Spinal cord (tissue), 9 donors: ENCODE measurements at regions not wholly inside any gene's neighbourhood (a gene's known extent, or its start where the extent isn't known, plus 50 kb on each side); places are given as distances from the start of the nearest gene placed in this dataset.

Source experiments
- DNase-seq, 6 donors: peaks; one replicate each; pipeline versions ENCODE4 v3.0.0 to v3.0.0-alpha.2; 2013 to 2015; ENCODE audit warnings: low spot score in 6 of 6, low read depth in 4 of 6
- H3K27ac ChIP-seq: one replicate; pipeline ENCODE4 v1.5.1; 2013; ENCODE audit warnings: low read depth, low read length, control low read depth
- H3K27me3 ChIP-seq: one replicate; pipeline ENCODE4 v1.6.1; 2013; ENCODE audit warnings: low read length; ENCODE audit not compliant: control insufficient read depth, insufficient read depth
- H3K36me3 ChIP-seq: one replicate; pipeline ENCODE4 v1.6.1; 2013; ENCODE audit warnings: low read length; ENCODE audit not compliant: control insufficient read depth, insufficient read depth
- H3K4me1 ChIP-seq: one replicate; pipeline ENCODE4 v1.6.1; 2013; ENCODE audit warnings: low read length; ENCODE audit not compliant: control insufficient read depth, insufficient read depth
- H3K4me3 ChIP-seq: one replicate; pipeline ENCODE4 v1.5.1; 2013; ENCODE audit warnings: low read depth, low read length, control low read depth
- H3K9me3 ChIP-seq: one replicate; pipeline ENCODE4 v1.6.1; 2013; ENCODE audit warnings: low read length; ENCODE audit not compliant: control insufficient read depth, insufficient read depth
- WGBS: methylation state at CpG from one replicate; pipeline ENCODE4 v1.1.5; 2013; ENCODE audit warnings: missing lambda C conversion rate; ENCODE audit not compliant: insufficient coverage; 5-methylcytosine and 5-hydroxymethylcytosine counted together
- donor health status: healthy.

GRCh38 chr4:136768213-136768924 lies 763.9 kb downstream of the PCDH18 start:
- H3K27ac ChIP-seq, result no peak overlapping the region
- no peaks in the 10 kb centered on the region for H3K36me3 ChIP-seq
- WGBS, result no CpG with 5 or more reads among the region's 3 CpGs
- H3K4me1 ChIP-seq, result no peaks in the 10 kb centered on the region
- no peaks in the 10 kb centered on the region for H3K27me3 ChIP-seq
- DNase-seq, result no peak
- H3K4me3 ChIP-seq, result no peak overlapping the region
- no peaks in the 10 kb centered on the region for H3K9me3 ChIP-seq

- Histone ChIP-seq H3K4me1 (no peaks in the 10 kb centered on the region), H3K4me3 (no peak overlapping the region), H3K27ac (no peak overlapping the region), H3K27me3 (no peaks in the 10 kb centered on the region), H3K36me3 (no peaks in the 10 kb centered on the region), H3K9me3 (no peaks in the 10 kb centered on the region)
- no CpG with 5 or more reads among the region's 3 CpGs for WGBS
- DNase-seq, result peak in 1 of 6 donors; percentile 5
These were observed 768.4 kb downstream of the PCDH18 start for GRCh38 chr4:136763919-136764318.

GRCh38 chr4:136755531-136755916 lies 776.8 kb downstream of the PCDH18 start:
- WGBS, result no CpG with 5 or more reads among the region's 1 CpG
- Histone ChIP-seq H3K36me3 (no peaks in the 10 kb centered on the region), H3K27ac (no peak overlapping the region), H3K4me1 (no peaks in the 10 kb centered on the region), H3K9me3 (no peaks in the 10 kb centered on the region), H3K27me3 (no peaks in the 10 kb centered on the region), H3K4me3 (no peak overlapping the region)
- DNase-seq, result no peak

- Histone ChIP-seq H3K4me3 (no peak overlapping the region), H3K36me3 (no peaks in the 10 kb centered on the region), H3K4me1 (no peaks in the 10 kb centered on the region), H3K27ac (no peak overlapping the region), H3K9me3 (no peaks in the 10 kb centered on the region), H3K27me3 (no peaks in the 10 kb centered on the region)
- no peak for DNase-seq
- no CpG with 5 or more reads among the region's 2 CpGs for WGBS
These were observed 777.3 kb downstream of the PCDH18 start for GRCh38 chr4:136754810-136755530.

- no peaks in the 10 kb centered on the region for H3K9me3 ChIP-seq
- peak in 3 of 6 donors; percentile 4 to 84 (median 7) for DNase-seq
- H3K27ac ChIP-seq, result no peak overlapping the region
- no peaks in the 10 kb centered on the region for H3K36me3 ChIP-seq
- peaks cover 4% of the 10 kb centered on the region for H3K4me1 ChIP-seq
- H3K4me3 ChIP-seq, result no peak overlapping the region
- no peaks in the 10 kb centered on the region for H3K27me3 ChIP-seq
- no CpG with 5 or more reads among the region's 1 CpG for WGBS
These were observed 780.7 kb downstream of the PCDH18 start for GRCh38 chr4:136751556-136751955.

- H3K27me3 ChIP-seq, result no peaks in the 10 kb centered on the region
- 79% methylated on average over 2 of the region's 3 CpGs for WGBS
- H3K36me3 ChIP-seq, result no peaks in the 10 kb centered on the region
These were observed 781.4 kb downstream of the PCDH18 start for GRCh38 chr4:136750897-136751296.

GRCh38 chr4:136749989-136750388 lies 782.3 kb downstream of the PCDH18 start:
- no CpG with 5 or more reads among the region's 2 CpGs for WGBS
- Histone ChIP-seq H3K27ac (no peak overlapping the region), H3K4me3 (no peak overlapping the region), H3K4me1 (peaks cover 4% of the 10 kb centered on the region), H3K9me3 (no peaks in the 10 kb centered on the region), H3K27me3 (no peaks in the 10 kb centered on the region), H3K36me3 (no peaks in the 10 kb centered on the region)
- peak in 2 of 6 donors; percentile 3 to 50 for DNase-seq

More at GRCh38 chr4:136750897-136751296, 781.4 kb downstream of the PCDH18 start:
- no peaks in the 10 kb centered on the region for H3K9me3 ChIP-seq
- DNase-seq, result no peak
- peaks cover 4% of the 10 kb centered on the region for H3K4me1 ChIP-seq
- H3K4me3 ChIP-seq, result no peak overlapping the region
- H3K27ac ChIP-seq, result no peak overlapping the region

GRCh38 chr4:136748773-136749172 lies 783.5 kb downstream of the PCDH18 start:
- DNase-seq, result peak in 1 of 6 donors; percentile 4
- no peak overlapping the region for H3K4me3 ChIP-seq
- no peaks in the 10 kb centered on the region for H3K27me3 ChIP-seq
- peaks cover 4% of the 10 kb centered on the region for H3K9me3 ChIP-seq
- 51% methylated on average over 3 of the region's 3 CpGs for WGBS
- H3K36me3 ChIP-seq, result no peaks in the 10 kb centered on the region
- no peak overlapping the region for H3K27ac ChIP-seq
- peaks cover 4% of the 10 kb centered on the region for H3K4me1 ChIP-seq

- WGBS, result 80% methylated on average over 1 of the region's 1 CpG
- peaks cover 4% of the 10 kb centered on the region for H3K4me1 ChIP-seq
- peaks cover 4% of the 10 kb centered on the region for H3K9me3 ChIP-seq
These were observed 784.1 kb downstream of the PCDH18 start for GRCh38 chr4:136748165-136748564.

GRCh38 chr4:136743238-136743637 lies 789.1 kb downstream of the PCDH18 start:
- Histone ChIP-seq H3K4me1 (no peaks in the 10 kb centered on the region), H3K27me3 (no peaks in the 10 kb centered on the region), H3K9me3 (peaks cover 4% of the 10 kb centered on the region), H3K36me3 (no peaks in the 10 kb centered on the region), H3K27ac (no peak overlapping the region), H3K4me3 (no peak overlapping the region)
- 83% methylated on average over 1 of the region's 1 CpG for WGBS
- DNase-seq, result no peak

More at GRCh38 chr4:136748165-136748564, 784.1 kb downstream of the PCDH18 start:
- DNase-seq, result no peak
- no peaks in the 10 kb centered on the region for H3K36me3 ChIP-seq
- H3K4me3 ChIP-seq, result no peak overlapping the region
- no peaks in the 10 kb centered on the region for H3K27me3 ChIP-seq
- no peak overlapping the region for H3K27ac ChIP-seq
